Activated CD4-positive, alpha-beta T cell treated with anti-CD3 and anti-CD28 coated beads, Interleukin-2, amount 10 ng/mL, durations not matched to agents 7 days and 5 days (primary cell): ENCODE measurements at regions not wholly inside any gene's neighbourhood (a gene's known extent, or its start where the extent isn't known, plus 50 kb on each side); places are given as distances from the start of the nearest gene placed in this dataset.

Source experiments
- CTCF ChIA-PET: fragments of 350-600 bp; sonication (Branson Sonifier 250); formaldehyde crosslinking; loops from one replicate; lab custom pipeline; 2021; ENCODE audit warnings: antibody characterized with exemption; lab: Charles Lee
- POLR2A ChIA-PET: fragments of 350-600 bp; sonication (Branson Sonifier 250); formaldehyde crosslinking; loops from one replicate; lab custom pipeline; 2021; ENCODE audit warnings: antibody characterized with exemption; lab: Charles Lee
- DNase-seq: peaks from one replicate; pipeline ENCODE4 v3.0.0-alpha.2; 2020
- H3K27ac Mint-ChIP-seq: one replicate; pipeline ENCODE4 v1.8.0; 2021; ENCODE audit warnings: mild to moderate bottlenecking, moderate library complexity, mixed read lengths
- H3K27me3 Mint-ChIP-seq: one replicate; pipeline ENCODE4 v1.8.0; 2021; ENCODE audit warnings: mixed read lengths
- H3K36me3 Mint-ChIP-seq: one replicate; pipeline ENCODE4 v1.8.0; 2021; ENCODE audit warnings: low read depth, mixed read lengths
- H3K4me1 Mint-ChIP-seq: one replicate; pipeline ENCODE4 v1.8.0; 2021; ENCODE audit warnings: mixed read lengths
- H3K4me3 Mint-ChIP-seq: one replicate; pipeline ENCODE4 v1.8.0; 2021; ENCODE audit warnings: mild to moderate bottlenecking, moderate library complexity, mixed read lengths
- H3K9me3 Mint-ChIP-seq: one replicate; pipeline ENCODE4 v1.8.0; 2021; ENCODE audit warnings: mixed read lengths

DNA sequence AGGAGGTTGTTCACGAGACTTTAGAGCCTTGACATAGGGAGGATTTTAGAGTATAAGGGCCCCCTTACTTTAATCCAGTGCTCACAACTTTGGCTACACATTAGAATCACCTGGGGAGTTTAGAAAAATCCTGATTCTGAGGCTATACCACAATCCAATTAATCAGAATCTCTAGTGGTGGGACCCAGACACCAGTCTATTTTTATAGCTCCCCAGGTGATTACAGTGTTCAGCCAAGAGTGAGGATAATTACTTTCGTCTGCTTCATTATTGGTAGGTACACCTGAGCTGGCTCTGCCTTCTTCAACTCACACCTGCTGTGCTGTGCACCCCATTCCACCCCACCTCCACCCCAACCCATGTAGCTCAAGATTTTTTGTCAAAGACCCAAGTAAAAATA is 141.3 kb upstream of the EPB41L4A start:
- H3K4me3 Mint-ChIP-seq: no peak overlapping the region
- CTCF ChIA-PET: interaction anchor here (0.6 kb wide), 1 partner anchor 338 kb away, joined by 3 read pairs; no protein-coding TSS in a partner anchor
- H3K27me3 Mint-ChIP-seq: no peaks in the 10 kb centered on the region
- peaks cover 3% of the 10 kb centered on the region for H3K36me3 Mint-ChIP-seq
- no peak for DNase-seq
- POLR2A ChIA-PET: no interaction called here
- H3K9me3 Mint-ChIP-seq: peaks cover 20% of the 10 kb centered on the region
- no peak overlapping the region for H3K27ac Mint-ChIP-seq
- no peaks in the 10 kb centered on the region for H3K4me1 Mint-ChIP-seq

DNA sequence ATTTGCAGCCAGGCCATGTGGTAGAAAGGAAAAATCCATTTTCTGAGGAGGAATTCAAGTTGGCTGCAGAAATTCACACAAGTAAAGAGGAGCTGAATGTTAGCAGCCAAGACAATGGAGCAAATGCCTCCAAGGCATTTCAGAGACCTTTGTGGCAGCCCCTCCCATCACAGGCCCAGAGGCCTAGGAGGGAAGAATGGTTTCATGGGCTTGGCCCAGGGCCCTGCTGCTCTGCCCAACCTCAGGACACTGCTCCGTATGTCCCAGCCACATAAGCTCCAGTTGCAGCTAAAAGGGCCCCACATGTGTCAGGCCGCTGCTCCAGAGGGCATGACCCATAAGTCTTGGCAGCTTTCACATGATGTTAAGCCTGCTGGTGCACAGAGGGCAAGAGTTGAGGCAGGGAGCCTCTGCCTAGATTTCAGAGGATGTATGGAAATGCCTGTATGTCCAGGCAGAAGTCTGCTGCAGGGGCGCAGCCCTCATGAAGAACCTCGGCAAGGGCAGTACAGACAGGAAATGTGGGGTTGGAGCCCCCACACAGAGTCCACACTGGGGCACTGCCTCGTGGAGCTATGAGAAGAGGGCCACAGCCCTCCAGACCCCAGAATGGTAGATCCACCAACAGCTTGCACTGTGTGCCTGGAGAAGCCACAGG is 144.2 kb upstream of the EPB41L4A start:
- Mint-ChIP-seq H3K4me3 (no peak overlapping the region), H3K4me1 (no peaks in the 10 kb centered on the region), H3K9me3 (peaks cover 20% of the 10 kb centered on the region), H3K27me3 (peaks cover 6% of the 10 kb centered on the region), H3K27ac (no peak overlapping the region), H3K36me3 (peaks cover 3% of the 10 kb centered on the region)
- CTCF ChIA-PET: no interaction called here
- POLR2A ChIA-PET: no interaction called here
- DNase-seq: no peak

DNA sequence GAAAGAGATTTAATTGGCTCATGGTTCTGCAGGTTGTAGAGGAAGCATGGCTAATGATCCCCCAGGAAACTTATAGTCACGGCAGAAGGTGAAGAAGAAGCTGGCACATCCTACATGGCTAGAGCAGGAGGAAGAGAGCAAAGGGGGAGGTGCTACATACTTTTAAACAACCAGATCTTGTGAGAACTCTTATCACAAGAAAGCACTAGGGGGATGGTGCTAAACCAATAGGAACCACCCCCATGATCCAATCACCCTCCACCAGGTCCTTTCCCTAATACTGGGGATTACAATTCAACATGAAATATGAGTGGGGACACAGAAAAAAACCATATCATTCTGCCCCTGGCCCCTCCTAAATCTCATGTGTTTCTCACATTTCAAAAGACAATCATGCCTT is 147.2 kb upstream of the EPB41L4A start:
- ChIA-PET POLR2A (no interaction called here), CTCF (no interaction called here)
- peaks cover 6% of the 10 kb centered on the region for H3K27me3 Mint-ChIP-seq
- H3K27ac Mint-ChIP-seq: no peak overlapping the region
- peaks cover 3% of the 10 kb centered on the region for H3K36me3 Mint-ChIP-seq
- H3K4me3 Mint-ChIP-seq: no peak overlapping the region
- peaks cover 20% of the 10 kb centered on the region for H3K9me3 Mint-ChIP-seq
- H3K4me1 Mint-ChIP-seq: no peaks in the 10 kb centered on the region
- DNase-seq: no peak

DNA sequence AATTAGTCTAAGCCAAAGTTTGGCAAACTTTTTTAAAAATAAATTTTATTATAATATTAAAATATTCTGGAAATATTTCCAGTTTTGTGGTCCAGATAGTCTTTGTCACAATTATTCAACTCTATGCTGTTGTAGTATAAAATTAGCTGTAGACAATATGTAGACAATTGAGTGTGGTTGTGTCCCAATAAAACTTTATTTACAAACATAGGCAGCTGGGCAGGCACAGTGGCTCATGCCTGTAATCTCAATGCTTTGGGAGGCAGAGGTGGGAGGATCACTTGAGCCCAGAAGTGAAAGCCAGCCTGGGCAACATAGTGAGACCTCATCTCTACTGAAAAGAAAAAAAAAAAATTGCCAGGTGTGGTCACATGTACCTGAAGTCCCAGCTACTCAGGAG is 150.5 kb upstream of the EPB41L4A start:
- no peaks in the 10 kb centered on the region for H3K36me3 Mint-ChIP-seq

DNA sequence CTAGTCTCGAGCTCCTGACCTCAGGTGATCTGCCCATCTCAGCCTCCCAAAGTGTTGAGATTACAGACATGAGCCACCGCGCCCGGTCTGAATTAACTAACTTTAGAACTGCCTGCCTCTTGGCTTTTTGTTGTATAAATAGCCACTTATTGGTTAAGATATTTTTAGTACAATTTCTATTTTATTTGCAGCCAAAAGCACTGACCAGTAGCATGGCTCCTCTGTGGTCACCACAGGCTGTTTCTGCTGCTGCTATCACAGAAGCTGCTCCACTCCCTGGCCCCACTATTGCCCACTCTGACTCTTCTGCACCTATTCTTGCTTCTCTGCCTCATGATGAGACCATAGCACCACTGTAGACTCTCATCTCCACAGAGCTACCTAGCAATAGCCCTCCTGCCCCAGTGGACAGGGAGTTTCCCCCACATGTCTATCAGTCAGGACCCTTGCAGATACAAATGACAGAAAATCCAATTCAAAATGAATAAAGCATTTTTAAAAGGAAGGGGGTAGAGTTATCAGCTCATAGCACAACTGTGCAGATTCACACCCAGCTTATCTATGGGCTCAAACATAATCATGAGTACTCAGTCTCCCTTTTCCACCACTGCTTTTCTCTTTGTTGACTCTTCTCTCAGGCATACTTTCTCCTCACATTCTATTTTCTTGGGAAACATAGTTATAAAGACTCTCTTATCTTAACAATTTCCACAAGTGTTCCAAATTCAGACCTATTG is 151.8 kb upstream of the EPB41L4A start:
- no peak for DNase-seq
- H3K36me3 Mint-ChIP-seq: no peaks in the 10 kb centered on the region
- no peaks in the 10 kb centered on the region for H3K4me1 Mint-ChIP-seq
- ChIA-PET CTCF (interaction anchor here (1.2 kb wide), 1 partner anchor 15 kb away, joined by 3 read pairs; no protein-coding TSS in a partner anchor), POLR2A (no interaction called here)
- H3K27ac Mint-ChIP-seq: no peak overlapping the region
- no peaks in the 10 kb centered on the region for H3K9me3 Mint-ChIP-seq
- no peak overlapping the region for H3K4me3 Mint-ChIP-seq
- peaks cover 21% of the 10 kb centered on the region for H3K27me3 Mint-ChIP-seq

More for the DNA sequence above, 150.5 kb upstream of the EPB41L4A start:
- ChIA-PET CTCF (no interaction called here), POLR2A (no interaction called here)
- no peaks in the 10 kb centered on the region for H3K4me1 Mint-ChIP-seq
- H3K4me3 Mint-ChIP-seq: no peak overlapping the region
- peaks cover 21% of the 10 kb centered on the region for H3K27me3 Mint-ChIP-seq
- H3K27ac Mint-ChIP-seq: no peak overlapping the region
- H3K9me3 Mint-ChIP-seq: peaks cover 7% of the 10 kb centered on the region
- no peak for DNase-seq

DNA sequence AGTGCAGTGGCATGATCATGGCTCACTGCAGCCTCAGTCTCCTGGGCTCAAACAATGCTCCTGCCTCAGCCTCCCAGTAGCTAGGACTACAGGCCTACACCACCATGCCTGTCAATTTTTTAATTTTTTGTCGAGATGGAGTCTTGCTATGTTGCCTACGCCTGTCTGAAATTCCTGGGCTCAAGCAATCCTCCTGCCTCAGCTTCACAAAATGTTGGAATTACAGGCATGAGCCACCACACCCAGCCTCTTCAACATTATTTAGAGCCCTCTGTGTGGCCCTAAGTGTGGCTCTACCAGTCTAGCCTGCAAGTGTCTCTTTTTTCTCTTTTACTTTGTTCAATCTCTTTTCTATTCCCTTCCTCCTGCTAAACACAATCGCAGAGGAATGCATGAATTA is 154.4 kb upstream of the EPB41L4A start:
- no peaks in the 10 kb centered on the region for H3K4me1 Mint-ChIP-seq

DNA sequence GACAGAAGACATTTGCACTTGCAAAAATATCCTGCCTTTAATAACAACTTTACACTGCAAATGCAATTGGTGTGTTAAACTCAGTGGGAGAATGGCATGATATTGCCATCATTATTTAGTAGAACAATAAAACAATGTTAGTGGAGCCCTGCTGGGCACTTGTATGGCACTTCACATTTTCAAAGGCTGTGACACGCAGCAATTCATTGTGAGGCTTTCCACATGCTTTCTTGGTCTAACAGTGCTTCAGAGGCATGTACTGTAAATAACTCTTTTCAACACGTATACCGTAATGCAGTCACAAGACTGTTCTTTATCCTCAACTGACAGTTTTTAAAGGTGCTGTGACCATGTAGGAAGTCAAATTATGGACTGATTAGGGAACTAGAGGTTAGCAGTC is 155.5 kb upstream of the EPB41L4A start:
- ChIA-PET POLR2A (no interaction called here), CTCF (no interaction called here)
- H3K36me3 Mint-ChIP-seq: no peaks in the 10 kb centered on the region

More for the DNA sequence above, 154.4 kb upstream of the EPB41L4A start:
- POLR2A ChIA-PET: no interaction called here
- H3K4me3 Mint-ChIP-seq: no peak overlapping the region
- H3K27ac Mint-ChIP-seq: no peak overlapping the region
- CTCF ChIA-PET: interaction anchor here (0.7 kb wide), 1 partner anchor 83 kb away, joined by 3 read pairs; no protein-coding TSS in a partner anchor
- no peaks in the 10 kb centered on the region for H3K9me3 Mint-ChIP-seq
- H3K27me3 Mint-ChIP-seq: peaks cover 15% of the 10 kb centered on the region
- DNase-seq: no peak
- H3K36me3 Mint-ChIP-seq: no peaks in the 10 kb centered on the region

DNA sequence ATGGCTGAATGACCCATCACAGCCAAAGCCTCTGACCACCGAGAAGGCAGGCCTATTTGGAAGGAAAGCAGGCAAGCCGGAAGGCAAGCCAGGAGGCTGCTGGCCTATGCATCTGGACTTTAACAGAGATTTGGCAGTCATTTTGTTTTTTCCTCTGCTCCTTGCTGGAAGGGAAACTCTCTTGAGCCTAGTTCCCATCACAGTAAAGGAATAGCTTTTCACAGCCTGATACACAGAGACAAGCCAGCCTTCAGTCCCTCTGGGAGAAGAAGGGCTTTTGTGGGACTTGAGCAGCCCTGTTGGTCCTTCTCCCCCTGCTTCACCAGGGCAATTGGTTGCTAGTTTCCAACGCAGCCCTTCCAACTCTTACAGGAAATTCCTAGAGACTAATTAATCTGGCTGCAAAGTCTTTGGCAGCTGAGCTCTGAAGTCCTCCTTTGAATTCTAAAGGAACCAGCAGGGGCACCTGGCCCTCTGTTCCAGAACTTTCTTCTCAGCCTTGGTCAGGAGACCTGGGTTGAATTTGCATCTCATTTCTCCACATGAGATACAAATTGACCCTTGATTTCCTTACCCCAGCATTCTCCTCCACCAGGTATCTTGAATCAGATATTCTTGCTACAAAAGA is 157.3 kb upstream of the EPB41L4A start:
- CTCF ChIA-PET: no interaction called here
- Mint-ChIP-seq H3K36me3 (no peaks in the 10 kb centered on the region), H3K4me3 (no peak overlapping the region), H3K4me1 (no peaks in the 10 kb centered on the region), H3K9me3 (no peaks in the 10 kb centered on the region), H3K27me3 (peaks cover 15% of the 10 kb centered on the region), H3K27ac (no peak overlapping the region)
- POLR2A ChIA-PET: no interaction called here
- no peak for DNase-seq

More for the DNA sequence above, 155.5 kb upstream of the EPB41L4A start:
- H3K9me3 Mint-ChIP-seq: no peaks in the 10 kb centered on the region
- H3K4me1 Mint-ChIP-seq: no peaks in the 10 kb centered on the region
- peaks cover 15% of the 10 kb centered on the region for H3K27me3 Mint-ChIP-seq
- no peak for DNase-seq
- H3K4me3 Mint-ChIP-seq: no peak overlapping the region
- no peak overlapping the region for H3K27ac Mint-ChIP-seq

DNA sequence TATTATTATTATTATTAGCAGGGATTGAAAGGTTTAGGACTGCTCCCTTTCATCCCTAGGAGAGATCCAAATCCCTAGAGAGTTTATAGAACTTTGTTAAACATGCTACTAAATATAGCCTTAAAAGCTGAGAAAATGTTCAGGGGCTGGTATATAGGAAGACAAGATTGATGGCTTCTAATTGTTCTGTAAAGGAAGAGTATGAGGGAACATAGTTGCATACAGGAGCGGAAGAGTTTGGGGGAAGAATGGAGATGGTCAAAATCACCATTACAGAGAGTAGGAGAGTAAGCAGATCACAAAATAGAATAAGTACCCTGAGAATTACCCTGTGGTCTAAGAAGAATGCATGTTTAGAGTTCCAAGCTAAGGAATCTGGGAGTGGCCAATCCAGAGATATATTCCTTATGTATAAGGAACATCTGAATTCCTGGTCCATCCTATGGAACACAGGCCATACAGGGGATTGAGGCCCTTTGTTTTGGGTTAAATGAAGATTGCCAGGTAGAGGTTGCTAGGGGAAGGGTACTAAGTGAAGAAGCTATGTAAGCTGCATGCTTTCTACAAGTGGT is 158.0 kb upstream of the APC start:
- Mint-ChIP-seq H3K27me3 (no peaks in the 10 kb centered on the region), H3K4me3 (no peak overlapping the region), H3K36me3 (no peaks in the 10 kb centered on the region), H3K9me3 (no peaks in the 10 kb centered on the region), H3K4me1 (no peaks in the 10 kb centered on the region), H3K27ac (no peak overlapping the region)
- POLR2A ChIA-PET: no interaction called here
- no peak for DNase-seq
- CTCF ChIA-PET: interaction anchor here (0.6 kb wide), 1 partner anchor 176 kb away, joined by 3 read pairs; no protein-coding TSS in a partner anchor

DNA sequence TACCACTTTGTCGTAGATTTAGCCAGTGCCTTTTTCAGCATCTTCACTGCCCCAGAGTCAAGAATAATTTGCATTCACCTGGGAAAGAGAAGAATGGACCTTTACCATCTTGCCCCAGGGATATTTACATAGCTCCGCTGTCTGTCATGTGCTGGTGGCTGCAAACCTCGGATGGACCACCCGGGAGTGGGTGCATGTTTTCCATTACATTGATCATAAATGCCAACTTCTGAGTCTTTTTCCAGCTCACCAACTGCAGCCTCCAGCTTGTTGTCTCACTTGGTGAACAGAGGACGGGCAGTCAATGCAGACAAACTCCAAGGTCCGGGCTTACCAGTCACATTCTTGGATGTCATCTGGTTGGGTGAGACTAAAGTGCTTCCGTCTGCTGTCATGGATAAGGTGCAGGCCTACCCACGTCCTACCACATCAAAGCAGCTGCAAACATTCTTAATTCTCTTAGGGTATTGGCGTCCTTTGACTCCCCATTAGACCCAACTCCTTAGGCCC is 155.8 kb upstream of the APC start:
- no peak overlapping the region for H3K27ac Mint-ChIP-seq
- CTCF ChIA-PET: no interaction called here
- no peaks in the 10 kb centered on the region for H3K9me3 Mint-ChIP-seq
- H3K4me1 Mint-ChIP-seq: no peaks in the 10 kb centered on the region
- no peaks in the 10 kb centered on the region for H3K36me3 Mint-ChIP-seq
- no peaks in the 10 kb centered on the region for H3K27me3 Mint-ChIP-seq
- H3K4me3 Mint-ChIP-seq: no peak overlapping the region
- POLR2A ChIA-PET: no interaction called here
- DNase-seq: no peak

DNA sequence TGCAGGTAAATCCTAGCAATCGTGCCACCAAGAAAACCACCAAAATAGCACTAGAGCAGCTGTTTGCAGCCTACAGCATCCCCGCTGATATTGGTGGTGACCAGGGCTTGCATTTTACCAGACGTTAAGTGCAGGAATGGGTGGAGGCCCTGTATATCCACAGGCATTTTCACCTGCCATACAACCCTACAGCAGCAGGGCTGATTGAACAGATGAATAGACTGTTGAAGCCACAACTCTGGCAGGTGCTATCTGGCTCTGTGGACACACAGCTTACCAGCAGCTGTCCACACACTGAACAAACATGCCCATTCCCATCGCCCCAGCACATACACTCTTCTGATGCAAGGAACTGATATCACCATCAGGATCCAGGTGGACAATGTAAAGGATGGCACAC is 154.5 kb upstream of the APC start:
- no peak for DNase-seq
- Mint-ChIP-seq H3K36me3 (no peaks in the 10 kb centered on the region), H3K4me1 (no peaks in the 10 kb centered on the region), H3K27ac (no peak overlapping the region), H3K27me3 (peaks cover 5% of the 10 kb centered on the region), H3K4me3 (no peak overlapping the region), H3K9me3 (no peaks in the 10 kb centered on the region)
- ChIA-PET POLR2A (no interaction called here), CTCF (no interaction called here)

DNA sequence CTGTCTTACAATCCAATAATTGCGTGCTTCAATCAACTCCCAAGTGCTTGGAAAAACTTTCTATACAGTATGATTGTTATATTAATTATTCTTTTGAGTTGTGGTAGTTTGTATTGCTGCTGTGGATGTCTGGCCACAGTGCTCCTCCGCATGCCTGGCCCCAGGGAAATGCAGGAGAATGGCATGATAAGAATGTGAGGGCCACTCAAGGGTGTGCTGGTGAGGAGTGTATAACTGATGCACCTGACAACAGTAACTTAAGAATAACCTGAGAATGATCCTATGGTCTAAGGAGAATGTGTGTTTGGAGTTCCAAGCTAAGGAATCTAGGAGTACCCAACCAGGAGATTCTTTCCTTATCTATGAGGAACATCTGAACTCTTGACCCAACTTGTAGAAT is 152.9 kb upstream of the APC start:
- no peak overlapping the region for H3K27ac Mint-ChIP-seq
- H3K36me3 Mint-ChIP-seq: no peaks in the 10 kb centered on the region
- no peak for DNase-seq
- H3K4me3 Mint-ChIP-seq: no peak overlapping the region
- POLR2A ChIA-PET: no interaction called here
- no peaks in the 10 kb centered on the region for H3K9me3 Mint-ChIP-seq
- H3K27me3 Mint-ChIP-seq: peaks cover 5% of the 10 kb centered on the region
- H3K4me1 Mint-ChIP-seq: no peaks in the 10 kb centered on the region
- CTCF ChIA-PET: interaction anchor here (1.4 kb wide), 1 partner anchor 12 kb away, joined by 3 read pairs; no protein-coding TSS in a partner anchor
